H9 (cell line): ENCODE measurements at regions not wholly inside any gene's neighbourhood (a gene's known extent, or its start where the extent isn't known, plus 50 kb on each side); places are given as distances from the start of the nearest gene placed in this dataset.
"Not testable (repeated sequence)": the region's sequence is repeated elsewhere in the genome, so short reads cannot be mapped to it uniquely, and the experiment has no call there.

Experiments used
- DNase-seq: peaks from one replicate; pipeline ENCODE4 v3.0.0-alpha.2; 2017
- H2AFZ ChIP-seq: one replicate; pipeline ENCODE4 v1.6.1; 2013; ENCODE audit warnings: mild to moderate bottlenecking, low read length, control low read depth, moderate library complexity
- H2AK5ac ChIP-seq: 2 replicates; pipeline ENCODE4 v1.6.1; 2013; ENCODE audit warnings: low read length, control low read depth, mixed read lengths; ENCODE audit not compliant: insufficient read length
- H2BK120ac ChIP-seq: one replicate; pipeline ENCODE4 v1.6.1; 2013; ENCODE audit warnings: low read depth, mild to moderate bottlenecking, low read length, control low read depth, inconsistent platforms; ENCODE audit not compliant: poor library complexity, severe bottlenecking
- H2BK12ac ChIP-seq: 2 replicates; pipeline ENCODE4 v1.6.1; 2013; ENCODE audit warnings: low read length, control low read depth, mixed read lengths, low read depth; ENCODE audit not compliant: insufficient read length
- H2BK15ac ChIP-seq: 2 replicates; pipeline ENCODE4 v1.6.1; 2013; ENCODE audit warnings: low read depth, low read length, control low read depth
- H2BK20ac ChIP-seq: one replicate; pipeline ENCODE4 v1.6.1; 2013; ENCODE audit warnings: low read depth, mild to moderate bottlenecking, low read length, control low read depth, inconsistent platforms; ENCODE audit not compliant: poor library complexity, severe bottlenecking
- H2BK5ac ChIP-seq: 2 replicates; pipeline ENCODE4 v1.6.1; 2013; ENCODE audit warnings: low read length, control low read depth, mixed read lengths; ENCODE audit not compliant: insufficient read length
- H3K14ac ChIP-seq: 2 replicates; pipeline ENCODE4 v1.6.1; 2013; ENCODE audit warnings: low read length, control low read depth; ENCODE audit not compliant: insufficient read depth
- H3K18ac ChIP-seq: 2 replicates; pipeline ENCODE4 v1.6.1; 2013; ENCODE audit warnings: low read depth, mild to moderate bottlenecking, mixed read lengths, low read length, control low read depth; ENCODE audit not compliant: insufficient read length
- H3K23ac ChIP-seq: 2 replicates; pipeline ENCODE4 v1.6.1; 2013; ENCODE audit warnings: low read length, control low read depth, mixed read lengths, low read depth; ENCODE audit not compliant: insufficient read length
- H3K23me2 ChIP-seq: 2 replicates; pipeline ENCODE4 v1.6.1; 2013; ENCODE audit warnings: low read depth, mild to moderate bottlenecking, mixed read lengths, low read length, control low read depth; ENCODE audit not compliant: insufficient read length, poor library complexity, severe bottlenecking
- H3K27ac ChIP-seq: 2 replicates; pipeline ENCODE4 v1.5.1; 2013; ENCODE audit warnings: low read length, control low read depth, mixed read lengths, low read depth; ENCODE audit not compliant: insufficient read length
- H3K27me3 ChIP-seq: 2 replicates; pipeline ENCODE4 v1.6.1; 2013; ENCODE audit warnings: low read length, control low read depth, inconsistent platforms; ENCODE audit not compliant: insufficient read depth
- H3K4ac ChIP-seq: 2 replicates; pipeline ENCODE4 v1.6.1; 2013; ENCODE audit warnings: low read depth, mild to moderate bottlenecking, control low read depth, inconsistent platforms, low read length, moderate library complexity
- H3K4me1 ChIP-seq: 2 replicates; pipeline ENCODE4 v1.6.1; 2013; ENCODE audit warnings: low read length, control low read depth, inconsistent platforms; ENCODE audit not compliant: insufficient read depth
- H3K4me2 ChIP-seq: 2 replicates; pipeline ENCODE4 v1.6.1; 2013; ENCODE audit warnings: low read length, control low read depth, mixed read lengths; ENCODE audit not compliant: insufficient read length, insufficient read depth
- H3K56ac ChIP-seq: 2 replicates; pipeline ENCODE4 v1.6.1; 2013; ENCODE audit warnings: low read depth, mild to moderate bottlenecking, mixed read lengths, low read length, control low read depth; ENCODE audit not compliant: insufficient read length
- H3K79me1 ChIP-seq: 2 replicates; pipeline ENCODE4 v1.6.1; 2013; ENCODE audit warnings: low read depth, mild to moderate bottlenecking, moderate library complexity, low read length, control low read depth, inconsistent platforms; ENCODE audit not compliant: insufficient read depth, poor library complexity, severe bottlenecking
- H3K79me2 ChIP-seq: 2 replicates; pipeline ENCODE4 v1.6.1; 2013; ENCODE audit warnings: low read length, control low read depth, inconsistent platforms; ENCODE audit not compliant: insufficient read depth
- H3K9ac ChIP-seq: 2 replicates; pipeline ENCODE4 v1.6.1; 2013; ENCODE audit warnings: low read length, control low read depth, mixed read lengths; ENCODE audit not compliant: insufficient read length; ENCODE audit errors: extremely low read depth
- H3K9me3 ChIP-seq: one replicate; pipeline ENCODE4 v1.6.1; 2013; ENCODE audit warnings: low read depth, low read length, inconsistent platforms; ENCODE audit not compliant: control insufficient read depth
- H3T11ph ChIP-seq: one replicate; pipeline ENCODE4 v1.6.1; 2013; ENCODE audit warnings: mild to moderate bottlenecking, low read length, control low read depth, inconsistent platforms
- H4K20me1 ChIP-seq: one replicate; pipeline ENCODE4 v1.6.1; 2013; ENCODE audit not compliant: control insufficient read depth, insufficient read length, insufficient read depth
- H4K5ac ChIP-seq: 2 replicates; pipeline ENCODE4 v1.6.1; 2013; ENCODE audit warnings: low read depth, mild to moderate bottlenecking, mixed read lengths, low read length, control low read depth; ENCODE audit not compliant: insufficient read length
- H4K8ac ChIP-seq: replicated peaks from 2 replicates; pipeline ENCODE4 v1.6.1; 2013; ENCODE audit warnings: low read length, control low read depth, mixed read lengths, low read depth; ENCODE audit not compliant: insufficient read length
- H4K91ac ChIP-seq: 2 replicates; pipeline ENCODE4 v1.6.1; 2013; ENCODE audit warnings: low read depth, mild to moderate bottlenecking, moderate library complexity, mixed read lengths, low read length, control low read depth; ENCODE audit not compliant: insufficient read length
- H3K27ac Mint-ChIP-seq, 3 experiments: 2 replicates in 2 of 3; 3 replicates in 1 of 3; pipeline ENCODE4 v1.8.0; 2020 to 2021; ENCODE audit warnings: mixed read lengths in 3 of 3, mild to moderate bottlenecking in 1 of 3, moderate library complexity in 1 of 3
- H3K27me3 Mint-ChIP-seq: 2 replicates; pipeline ENCODE4 v1.8.0; 2021; ENCODE audit warnings: low read depth, mild to moderate bottlenecking, moderate library complexity, mixed read lengths
- H3K36me3 Mint-ChIP-seq, 3 experiments: 2 replicates in 2 of 3; 3 replicates in 1 of 3; pipeline ENCODE4 v1.8.0; 2020 to 2021; ENCODE audit warnings: low read depth in 3 of 3, mixed read lengths in 3 of 3; ENCODE audit not compliant: insufficient read depth in 1 of 3
- H3K4me1 Mint-ChIP-seq, 2 experiments: 2 replicates each; pipeline ENCODE4 v1.8.0; 2020; ENCODE audit warnings: mixed read lengths in 2 of 2
- H3K4me3 Mint-ChIP-seq, 2 experiments: 2 replicates in 1 of 2; 3 replicates in 1 of 2; pipeline ENCODE4 v1.8.0; 2020 to 2021; ENCODE audit warnings: mild to moderate bottlenecking in 2 of 2, mixed read lengths in 2 of 2, moderate library complexity in 1 of 2
- H3K9me3 Mint-ChIP-seq, 2 experiments: 2 replicates in 1 of 2; 3 replicates in 1 of 2; pipeline ENCODE4 v1.8.0; 2020; ENCODE audit warnings: mild to moderate bottlenecking in 2 of 2, mixed read lengths in 2 of 2, moderate library complexity in 1 of 2
- WGBS: extraction: QIAGEN DNeasy Blood & Tissue Kit; methylation state at CpG from one replicate; pipeline ENCODE4 v1.1.7; 2013; ENCODE audit warnings: missing lambda C conversion rate, low lambda C conversion rate, mixed read lengths; ENCODE audit not compliant: insufficient read length; ENCODE audit errors: extremely low coverage; 5-methylcytosine and 5-hydroxymethylcytosine counted together
- TF ChIP-seq, protein P1 (sequence below): fragments of 200-600 bp; sonication (generic); conservative IDR thresholded peaks from 3 replicates; pipeline ENCODE4 v1.8.0; 2021; ENCODE audit warnings: antibody characterized with exemption, mild to moderate bottlenecking

DNA sequence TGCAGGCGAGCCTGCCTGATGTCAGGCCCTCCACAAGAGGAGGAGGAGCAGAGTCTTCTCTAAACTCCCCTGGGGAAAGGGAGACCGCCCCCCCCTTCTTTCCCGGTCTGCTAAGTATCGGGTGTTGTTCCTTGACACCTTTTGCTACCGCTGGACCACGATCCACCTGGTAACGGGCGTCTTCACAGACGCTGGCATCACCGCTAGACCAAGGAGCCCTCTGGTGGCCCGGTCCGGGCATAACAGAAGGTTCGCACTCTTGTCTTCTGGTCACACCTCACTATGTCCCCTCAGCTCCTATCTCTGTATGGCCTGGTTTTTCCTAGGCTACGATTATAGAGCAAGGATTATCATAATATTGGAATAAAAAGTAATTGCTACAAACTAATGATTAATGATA is 86.0 kb upstream of the TNK2 start:
- not testable (repeated sequence) for H2BK15ac ChIP-seq, H4K91ac ChIP-seq, H2AK5ac ChIP-seq, H4K20me1 ChIP-seq, H3K56ac ChIP-seq, H3K9ac ChIP-seq, H4K8ac ChIP-seq, H2AFZ ChIP-seq, H3K14ac ChIP-seq, H3K4me3 Mint-ChIP-seq, H2BK12ac ChIP-seq, H3K27me3 ChIP-seq, H3K79me2 ChIP-seq, H3K27ac Mint-ChIP-seq, H3K27ac ChIP-seq, H3T11ph ChIP-seq, H3K4ac ChIP-seq, H3K4me2 ChIP-seq, H4K5ac ChIP-seq, H3K4me1 ChIP-seq, H3K9me3 ChIP-seq, H3K18ac ChIP-seq, H2BK20ac ChIP-seq, H3K4me1 Mint-ChIP-seq, H3K79me1 ChIP-seq, H3K23ac ChIP-seq, H3K36me3 Mint-ChIP-seq, H2BK120ac ChIP-seq, H3K23me2 ChIP-seq, H2BK5ac ChIP-seq
- H3K9me3 Mint-ChIP-seq, result peaks cover 13 to 14% of the 10 kb centered on the region in 2 experiments
- peaks cover 32% of the 10 kb centered on the region for H3K27me3 Mint-ChIP-seq
- peak; percentile 65 for DNase-seq
- TF ChIP-seq, protein P1, sequence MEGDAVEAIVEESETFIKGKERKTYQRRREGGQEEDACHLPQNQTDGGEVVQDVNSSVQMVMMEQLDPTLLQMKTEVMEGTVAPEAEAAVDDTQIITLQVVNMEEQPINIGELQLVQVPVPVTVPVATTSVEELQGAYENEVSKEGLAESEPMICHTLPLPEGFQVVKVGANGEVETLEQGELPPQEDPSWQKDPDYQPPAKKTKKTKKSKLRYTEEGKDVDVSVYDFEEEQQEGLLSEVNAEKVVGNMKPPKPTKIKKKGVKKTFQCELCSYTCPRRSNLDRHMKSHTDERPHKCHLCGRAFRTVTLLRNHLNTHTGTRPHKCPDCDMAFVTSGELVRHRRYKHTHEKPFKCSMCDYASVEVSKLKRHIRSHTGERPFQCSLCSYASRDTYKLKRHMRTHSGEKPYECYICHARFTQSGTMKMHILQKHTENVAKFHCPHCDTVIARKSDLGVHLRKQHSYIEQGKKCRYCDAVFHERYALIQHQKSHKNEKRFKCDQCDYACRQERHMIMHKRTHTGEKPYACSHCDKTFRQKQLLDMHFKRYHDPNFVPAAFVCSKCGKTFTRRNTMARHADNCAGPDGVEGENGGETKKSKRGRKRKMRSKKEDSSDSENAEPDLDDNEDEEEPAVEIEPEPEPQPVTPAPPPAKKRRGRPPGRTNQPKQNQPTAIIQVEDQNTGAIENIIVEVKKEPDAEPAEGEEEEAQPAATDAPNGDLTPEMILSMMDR, result peak; percentile 24; the same call in 1 of the 3 replicates
- WGBS, result no CpG with 5 or more reads among the region's 14 CpGs

DNA sequence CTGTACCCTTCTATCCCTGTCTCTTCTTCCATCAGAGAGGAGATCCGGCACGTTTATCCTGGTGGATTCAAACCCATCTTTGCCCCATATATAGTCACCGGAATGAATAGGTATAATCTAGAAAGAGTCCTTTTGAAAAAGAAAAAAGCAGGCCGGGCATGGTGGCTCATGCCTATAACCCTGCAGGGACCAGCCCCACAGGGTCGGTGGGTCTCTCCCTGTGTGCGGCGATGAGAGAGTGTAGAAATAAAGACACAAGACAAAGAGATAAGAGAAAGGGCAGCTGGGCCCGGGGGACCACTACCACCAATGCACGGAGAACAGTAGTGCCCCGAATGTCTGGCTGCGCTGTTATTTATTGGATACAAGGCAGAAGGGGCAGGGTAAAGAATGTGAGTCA is 85.3 kb upstream of the TNK2 start:
- not testable (repeated sequence) for H4K5ac ChIP-seq, H4K91ac ChIP-seq, H2AK5ac ChIP-seq, H3K9me3 ChIP-seq, H3K4me1 ChIP-seq, H3K18ac ChIP-seq, H3K9me3 Mint-ChIP-seq, H3T11ph ChIP-seq, H3K23ac ChIP-seq, H3K4ac ChIP-seq, H3K56ac ChIP-seq, H2BK120ac ChIP-seq, H3K23me2 ChIP-seq, H3K27ac Mint-ChIP-seq, H2BK20ac ChIP-seq, H3K27ac ChIP-seq, H3K36me3 Mint-ChIP-seq, H2AFZ ChIP-seq, H2BK5ac ChIP-seq, H3K4me1 Mint-ChIP-seq, H3K79me1 ChIP-seq, DNase-seq, H2BK12ac ChIP-seq, H3K4me3 Mint-ChIP-seq, H3K14ac ChIP-seq, H3K9ac ChIP-seq, H3K79me2 ChIP-seq, H4K20me1 ChIP-seq, H4K8ac ChIP-seq, H3K4me2 ChIP-seq, H3K27me3 ChIP-seq, H2BK15ac ChIP-seq
- no CpG with 5 or more reads among the region's 11 CpGs for WGBS
- H3K27me3 Mint-ChIP-seq, result peaks cover 30% of the 10 kb centered on the region
